ENCODE measurements at regions not wholly inside any gene's neighbourhood (a gene's known extent, or its start where the extent isn't known, plus 50 kb on each side); places are given as distances from the start of the nearest gene placed in this dataset.

GRCh38 chr13:34137200-34137599 is 319.3 kb downstream of the RFC3 start:
- Histone ChIP-seq H3K9me3 (ENCODE audit: control insufficient read depth, low read depth, low read length) (no peaks in the 10 kb centered on the region), H3K4me3 (ENCODE audit: low read length) (no peak overlapping the region), H3K4me1 (ENCODE audit: control insufficient read depth, low read depth, low read length) (peaks cover 9% of the 10 kb centered on the region), H3K27me3 (ENCODE audit: control insufficient read depth, insufficient read depth, low read length) (no peaks in the 10 kb centered on the region), H3K27ac (ENCODE audit: low read length) (no peak overlapping the region), H3K9ac (ENCODE audit: low read length) (no peak overlapping the region), H3K36me3 (ENCODE audit: control insufficient read depth, low read depth, low read length) (no peaks in the 10 kb centered on the region)

- H3K9me3 ChIP-seq (ENCODE audit: control insufficient read depth, low read depth, low read length), result no peaks in the 10 kb centered on the region
- H3K27ac ChIP-seq (ENCODE audit: low read length), result no peak overlapping the region
- H3K27me3 ChIP-seq (ENCODE audit: control insufficient read depth, insufficient read depth, low read length), result no peaks in the 10 kb centered on the region
- H3K36me3 ChIP-seq (ENCODE audit: control insufficient read depth, low read depth, low read length), result no peaks in the 10 kb centered on the region
- H3K4me1 ChIP-seq (ENCODE audit: control insufficient read depth, low read depth, low read length), result peaks cover 9% of the 10 kb centered on the region
- no peak overlapping the region for H3K4me3 ChIP-seq (ENCODE audit: low read length)
- no peak overlapping the region for H3K9ac ChIP-seq (ENCODE audit: low read length)
Observed at GRCh38 chr13:34139660-34140227, 321.8 kb downstream of the RFC3 start.

- H3K27me3 ChIP-seq (ENCODE audit: control insufficient read depth, insufficient read depth, low read length), result no peaks in the 10 kb centered on the region
- no peaks in the 10 kb centered on the region for H3K36me3 ChIP-seq (ENCODE audit: control insufficient read depth, low read depth, low read length)
- no peak overlapping the region for H3K27ac ChIP-seq (ENCODE audit: low read length)
- peaks cover 9% of the 10 kb centered on the region for H3K4me1 ChIP-seq (ENCODE audit: control insufficient read depth, low read depth, low read length)
- H3K9me3 ChIP-seq (ENCODE audit: control insufficient read depth, low read depth, low read length), result no peaks in the 10 kb centered on the region
- H3K4me3 ChIP-seq (ENCODE audit: low read length), result no peak overlapping the region
- no peak overlapping the region for H3K9ac ChIP-seq (ENCODE audit: low read length)
Observed at GRCh38 chr13:34143637-34144036, 325.7 kb downstream of the RFC3 start.

- Histone ChIP-seq H3K9ac (ENCODE audit: low read length) (no peak overlapping the region), H3K9me3 (ENCODE audit: control insufficient read depth, low read depth, low read length) (no peaks in the 10 kb centered on the region), H3K27me3 (ENCODE audit: control insufficient read depth, insufficient read depth, low read length) (no peaks in the 10 kb centered on the region), H3K4me3 (ENCODE audit: low read length) (no peak overlapping the region), H3K27ac (ENCODE audit: low read length) (no peak overlapping the region), H3K4me1 (ENCODE audit: control insufficient read depth, low read depth, low read length) (peaks cover 9% of the 10 kb centered on the region), H3K36me3 (ENCODE audit: control insufficient read depth, low read depth, low read length) (no peaks in the 10 kb centered on the region)
Observed at GRCh38 chr13:34144142-34144541, 326.2 kb downstream of the RFC3 start.

- Histone ChIP-seq H3K36me3 (ENCODE audit: control insufficient read depth, low read depth, low read length) (no peaks in the 10 kb centered on the region), H3K27me3 (ENCODE audit: control insufficient read depth, insufficient read depth, low read length) (no peaks in the 10 kb centered on the region), H3K9me3 (ENCODE audit: control insufficient read depth, low read depth, low read length) (no peaks in the 10 kb centered on the region), H3K27ac (ENCODE audit: low read length) (no peak overlapping the region), H3K4me3 (ENCODE audit: low read length) (no peak overlapping the region), H3K4me1 (ENCODE audit: control insufficient read depth, low read depth, low read length) (peaks cover 6% of the 10 kb centered on the region), H3K9ac (ENCODE audit: low read length) (no peak overlapping the region)
Observed at GRCh38 chr13:34145061-34145460, 327.1 kb downstream of the RFC3 start.

GRCh38 chr13:34148359-34148758 is 330.4 kb downstream of the RFC3 start:
- H3K4me1 ChIP-seq (ENCODE audit: control insufficient read depth, low read depth, low read length), result peaks cover 1% of the 10 kb centered on the region
- H3K9ac ChIP-seq (ENCODE audit: low read length), result no peak overlapping the region
- H3K27me3 ChIP-seq (ENCODE audit: control insufficient read depth, insufficient read depth, low read length), result no peaks in the 10 kb centered on the region
- no peaks in the 10 kb centered on the region for H3K9me3 ChIP-seq (ENCODE audit: control insufficient read depth, low read depth, low read length)
- H3K36me3 ChIP-seq (ENCODE audit: control insufficient read depth, low read depth, low read length), result no peaks in the 10 kb centered on the region
- no peak overlapping the region for H3K27ac ChIP-seq (ENCODE audit: low read length)
- no peak overlapping the region for H3K4me3 ChIP-seq (ENCODE audit: low read length)

- Histone ChIP-seq H3K27me3 (ENCODE audit: control insufficient read depth, insufficient read depth, low read length) (no peaks in the 10 kb centered on the region), H3K4me3 (ENCODE audit: low read length) (no peak overlapping the region), H3K9me3 (ENCODE audit: control insufficient read depth, low read depth, low read length) (no peaks in the 10 kb centered on the region), H3K4me1 (ENCODE audit: control insufficient read depth, low read depth, low read length) (peaks cover 3% of the 10 kb centered on the region), H3K27ac (ENCODE audit: low read length) (no peak overlapping the region), H3K36me3 (ENCODE audit: control insufficient read depth, low read depth, low read length) (no peaks in the 10 kb centered on the region), H3K9ac (ENCODE audit: low read length) (no peak overlapping the region)
Observed at GRCh38 chr13:34151885-34152284, 333.9 kb downstream of the RFC3 start.

GRCh38 chr13:34152409-34152808 is 334.5 kb downstream of the RFC3 start:
- Histone ChIP-seq H3K36me3 (ENCODE audit: control insufficient read depth, low read depth, low read length) (no peaks in the 10 kb centered on the region), H3K4me3 (ENCODE audit: low read length) (no peak overlapping the region), H3K27ac (ENCODE audit: low read length) (no peak overlapping the region), H3K27me3 (ENCODE audit: control insufficient read depth, insufficient read depth, low read length) (no peaks in the 10 kb centered on the region), H3K9me3 (ENCODE audit: control insufficient read depth, low read depth, low read length) (no peaks in the 10 kb centered on the region), H3K9ac (ENCODE audit: low read length) (no peak overlapping the region), H3K4me1 (ENCODE audit: control insufficient read depth, low read depth, low read length) (peaks cover 3% of the 10 kb centered on the region)

GRCh38 chr13:34152996-34153395 is 335.0 kb downstream of the RFC3 start:
- Histone ChIP-seq H3K4me3 (ENCODE audit: low read length) (no peak overlapping the region), H3K27ac (ENCODE audit: low read length) (no peak overlapping the region), H3K9me3 (ENCODE audit: control insufficient read depth, low read depth, low read length) (no peaks in the 10 kb centered on the region), H3K9ac (ENCODE audit: low read length) (no peak overlapping the region), H3K36me3 (ENCODE audit: control insufficient read depth, low read depth, low read length) (no peaks in the 10 kb centered on the region), H3K27me3 (ENCODE audit: control insufficient read depth, insufficient read depth, low read length) (no peaks in the 10 kb centered on the region), H3K4me1 (ENCODE audit: control insufficient read depth, low read depth, low read length) (peaks cover 3% of the 10 kb centered on the region)

- no peak overlapping the region for H3K4me3 ChIP-seq (ENCODE audit: low read length)
- H3K27ac ChIP-seq (ENCODE audit: low read length), result no peak overlapping the region
- no peaks in the 10 kb centered on the region for H3K36me3 ChIP-seq (ENCODE audit: control insufficient read depth, low read depth, low read length)
- H3K9me3 ChIP-seq (ENCODE audit: control insufficient read depth, low read depth, low read length), result no peaks in the 10 kb centered on the region
- H3K27me3 ChIP-seq (ENCODE audit: control insufficient read depth, insufficient read depth, low read length), result no peaks in the 10 kb centered on the region
- peaks cover 3% of the 10 kb centered on the region for H3K4me1 ChIP-seq (ENCODE audit: control insufficient read depth, low read depth, low read length)
- H3K9ac ChIP-seq (ENCODE audit: low read length), result no peak overlapping the region
Observed at GRCh38 chr13:34153428-34154180, 335.7 kb downstream of the RFC3 start.

GRCh38 chr13:34155931-34156607 is 338.1 kb downstream of the RFC3 start:
- Histone ChIP-seq H3K4me3 (ENCODE audit: low read length) (no peak overlapping the region), H3K27me3 (ENCODE audit: control insufficient read depth, insufficient read depth, low read length) (no peaks in the 10 kb centered on the region), H3K36me3 (ENCODE audit: control insufficient read depth, low read depth, low read length) (no peaks in the 10 kb centered on the region), H3K27ac (ENCODE audit: low read length) (no peak overlapping the region), H3K4me1 (ENCODE audit: control insufficient read depth, low read depth, low read length) (peaks cover 3% of the 10 kb centered on the region), H3K9me3 (ENCODE audit: control insufficient read depth, low read depth, low read length) (no peaks in the 10 kb centered on the region), H3K9ac (ENCODE audit: low read length) (no peak overlapping the region)

Measured in iPS-18a (cell line).